T-helper 2 cell (primary cell): ENCODE measurements at regions not wholly inside any gene's neighbourhood (a gene's known extent, or its start where the extent isn't known, plus 50 kb on each side); places are given as distances from the start of the nearest gene placed in this dataset.
"Not testable (repeated sequence)": the region's sequence is repeated elsewhere in the genome, so short reads cannot be mapped to it uniquely, and the experiment has no call there.

ENCODE experiments used
- DNase-seq, 5 experiments: peaks; one replicate each; pipeline versions ENCODE4 v3.0.0 to v3.0.0-alpha.2; 2012 to 2022

- DNase-seq: no peak
These were observed 71.2 kb downstream of the RMI2 start for GRCh38 chr16:11416228-11417001.

- DNase-seq: no peak
These were observed 72.2 kb downstream of the RMI2 start for GRCh38 chr16:11417487-11417886.

- no peak for DNase-seq
These were observed 73.2 kb downstream of the RMI2 start for GRCh38 chr16:11418506-11418905.

- DNase-seq: not testable (repeated sequence)
These were observed 74.8 kb downstream of the RMI2 start for GRCh38 chr16:11420067-11420466.

- no peak for DNase-seq
These were observed 75.6 kb downstream of the RMI2 start for GRCh38 chr16:11420895-11421294.

GRCh38 chr16:11422381-11423314, 77.4 kb downstream of the RMI2 start:
- no peak for DNase-seq

GRCh38 chr16:11423315-11424117, 78.3 kb downstream of the RMI2 start:
- no peak for DNase-seq

GRCh38 chr16:11424118-11424460, 78.8 kb downstream of the RMI2 start:
- DNase-seq: no peak

- DNase-seq: no peak
These were observed 79.9 kb downstream of the RMI2 start for GRCh38 chr16:11425140-11425539.

GRCh38 chr16:11428623-11428953, 83.3 kb downstream of the RMI2 start:
- DNase-seq: no peak

- DNase-seq: no peak
These were observed 83.9 kb downstream of the RMI2 start for GRCh38 chr16:11429123-11429522.

- no peak for DNase-seq
These were observed 84.6 kb downstream of the RMI2 start for GRCh38 chr16:11429823-11430222.

- DNase-seq: no peak
These were observed 85.5 kb downstream of the RMI2 start for GRCh38 chr16:11430601-11431317.

GRCh38 chr16:11431915-11432465, 86.7 kb downstream of the RMI2 start:
- no peak for DNase-seq

GRCh38 chr16:11432856-11433395, 87.7 kb downstream of the RMI2 start:
- DNase-seq: no peak

- no peak for DNase-seq
These were observed 90.3 kb downstream of the RMI2 start for GRCh38 chr16:11435576-11435975.

- no peak for DNase-seq
These were observed 91.8 kb downstream of the RMI2 start for GRCh38 chr16:11437069-11437468.

- DNase-seq: no peak
These were observed 94.8 kb downstream of the RMI2 start for GRCh38 chr16:11439790-11440656.

- no peak for DNase-seq
These were observed 95.4 kb downstream of the RMI2 start for GRCh38 chr16:11440657-11441012.

- no peak for DNase-seq
These were observed 100.2 kb downstream of the RMI2 start for GRCh38 chr16:11445486-11445885.

- DNase-seq: no peak
These were observed 101.4 kb downstream of the RMI2 start for GRCh38 chr16:11446566-11447119.
